Fibroblast of lung (primary cell): ENCODE measurements at regions not wholly inside any gene's neighbourhood (a gene's known extent, or its start where the extent isn't known, plus 50 kb on each side); places are given as distances from the start of the nearest gene placed in this dataset.

Source experiments
- DNase-seq, 2 donors: peaks; one replicate each; pipeline versions ENCODE4 v3.0.0 to v3.0.0-alpha.2; 2010; ENCODE audit warnings: low read depth in 2 of 2
- H2AFZ ChIP-seq: 2 replicates; pipeline ENCODE4 v1.5.1; 2012; ENCODE audit warnings: low read length, control low read depth, inconsistent platforms
- H3K27ac ChIP-seq: 2 replicates; pipeline ENCODE4 v1.5.1; 2011; ENCODE audit warnings: low read length, control low read depth; ENCODE audit not compliant: insufficient read depth
- H3K27me3 ChIP-seq: 2 replicates; pipeline ENCODE4 v1.5.1; 2011; ENCODE audit warnings: mild to moderate bottlenecking, low read length; ENCODE audit not compliant: control insufficient read depth, insufficient read depth
- H3K36me3 ChIP-seq: 2 replicates; pipeline ENCODE4 v1.5.1; 2011; ENCODE audit warnings: low read length; ENCODE audit not compliant: control insufficient read depth, insufficient read depth
- H3K4me1 ChIP-seq: 2 replicates; pipeline ENCODE4 v1.5.1; 2011; ENCODE audit warnings: low read length; ENCODE audit not compliant: control insufficient read depth, insufficient read depth; ENCODE audit errors: extremely low read depth
- H3K4me2 ChIP-seq: 2 replicates; pipeline ENCODE4 v1.5.1; 2011; ENCODE audit warnings: low read length, control low read depth; ENCODE audit not compliant: insufficient read depth; ENCODE audit errors: extremely low read depth
- H3K4me3 ChIP-seq, 4 experiments: fragments of 200-600 bp in 1 of 4; sonication (generic) in 1 of 4; replicated peaks in 1 of 4; 2 replicates each; pipeline ENCODE4 v1.5.1; 2011 to 2016; ENCODE audit warnings: low read length in 4 of 4, low read depth in 3 of 4, mild to moderate bottlenecking in 3 of 4, control low read depth in 2 of 4, inconsistent platforms in 1 of 4, mixed read lengths in 1 of 4; ENCODE audit not compliant: insufficient read depth in 1 of 4; ENCODE audit errors: control extremely low read depth in 1 of 4
- H3K79me2 ChIP-seq: 2 replicates; pipeline ENCODE4 v1.5.1; 2012; ENCODE audit warnings: mild to moderate bottlenecking, low read length, inconsistent platforms; ENCODE audit not compliant: control insufficient read depth, insufficient read depth
- H3K9ac ChIP-seq: 2 replicates; pipeline ENCODE4 v1.5.1; 2011; ENCODE audit warnings: mild to moderate bottlenecking, low read length, control low read depth; ENCODE audit not compliant: insufficient read depth
- H3K9me3 ChIP-seq: 2 replicates; pipeline ENCODE4 v1.5.1; 2012; ENCODE audit warnings: low read depth, low read length; ENCODE audit not compliant: control insufficient read depth, insufficient read depth
- H4K20me1 ChIP-seq: 2 replicates; pipeline ENCODE4 v1.5.1; 2011; ENCODE audit warnings: low read length; ENCODE audit not compliant: control insufficient read depth, insufficient read depth; ENCODE audit errors: extremely low read depth
- CTCF ChIP-seq, 2 donors: IDR thresholded peaks in 1 of 2; conservative IDR thresholded peaks in 1 of 2; 1 replicate in 1 of 2; 2 replicates in 1 of 2; pipeline ENCODE4 v1.5.1; 2011 to 2012; ENCODE audit warnings: low read length in 2 of 2, control low read depth in 1 of 2, inconsistent platforms in 1 of 2, low read depth in 1 of 2, mild to moderate bottlenecking in 1 of 2
- EZH2 ChIP-seq: IDR thresholded peaks from 2 replicates; pipeline ENCODE4 v1.5.1; 2012; ENCODE audit warnings: low read length, control low read depth, mild to moderate bottlenecking; ENCODE audit errors: missing control alignments

GRCh38 chr20:60561052-60561451 lies 602.8 kb downstream of the CDH26 start:
- Histone ChIP-seq H2AFZ (no peak overlapping the region), H3K27me3 (no peaks in the 10 kb centered on the region), H3K4me2 (no peak overlapping the region), H4K20me1 (no peaks in the 10 kb centered on the region), H3K4me3 (no peak overlapping the region), H3K79me2 (no peaks in the 10 kb centered on the region), H3K9ac (no peak overlapping the region), H3K36me3 (no peaks in the 10 kb centered on the region), H3K27ac (no peak overlapping the region), H3K4me1 (no peaks in the 10 kb centered on the region), H3K9me3 (no peaks in the 10 kb centered on the region)
- TF ChIP-seq EZH2 (no peak), CTCF (conservative IDR thresholded peaks at IDR 0.05 in 1 of 2, IDR thresholded peaks at IDR 0.05 in 1 of 2; ENCODE audit: low read depth in 1 of 2, low read length in 2 of 2) (no peak)
- no peak for DNase-seq

DNA sequence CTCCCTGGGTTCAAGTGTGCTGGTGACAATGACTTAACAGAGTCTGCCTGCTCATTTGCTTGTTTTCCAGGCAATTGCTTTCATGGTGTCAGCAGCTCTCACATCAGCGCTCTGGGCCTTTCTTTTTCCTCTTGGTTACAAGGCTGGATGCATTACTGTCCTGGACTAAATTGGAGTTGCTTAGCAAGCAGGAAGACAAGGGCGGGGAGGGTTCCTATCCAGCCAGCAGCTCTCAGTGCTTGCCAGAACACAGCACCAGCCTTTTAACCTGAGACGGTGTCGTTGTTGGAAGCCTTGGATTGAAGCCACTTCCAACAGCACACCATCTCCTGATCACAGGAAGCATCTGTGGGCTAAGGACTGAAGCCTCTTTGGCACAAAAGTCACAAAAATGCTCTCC lies 606.9 kb downstream of the CDH26 start:
- no peak overlapping the region for H3K27ac ChIP-seq
- DNase-seq = no peak
- H3K4me3 ChIP-seq = no peak overlapping the region
- no peaks in the 10 kb centered on the region for H3K79me2 ChIP-seq
- H3K36me3 ChIP-seq = no peaks in the 10 kb centered on the region
- no peaks in the 10 kb centered on the region for H3K4me1 ChIP-seq
- TF ChIP-seq EZH2 (no peak), CTCF (conservative IDR thresholded peaks at IDR 0.05 in 1 of 2, IDR thresholded peaks at IDR 0.05 in 1 of 2; ENCODE audit: low read depth in 1 of 2, low read length in 2 of 2) (no peak)
- H2AFZ ChIP-seq = no peak overlapping the region
- H3K9me3 ChIP-seq = no peaks in the 10 kb centered on the region
- no peak overlapping the region for H3K9ac ChIP-seq
- no peaks in the 10 kb centered on the region for H4K20me1 ChIP-seq
- H3K4me2 ChIP-seq = no peak overlapping the region
- H3K27me3 ChIP-seq = no peaks in the 10 kb centered on the region

DNA sequence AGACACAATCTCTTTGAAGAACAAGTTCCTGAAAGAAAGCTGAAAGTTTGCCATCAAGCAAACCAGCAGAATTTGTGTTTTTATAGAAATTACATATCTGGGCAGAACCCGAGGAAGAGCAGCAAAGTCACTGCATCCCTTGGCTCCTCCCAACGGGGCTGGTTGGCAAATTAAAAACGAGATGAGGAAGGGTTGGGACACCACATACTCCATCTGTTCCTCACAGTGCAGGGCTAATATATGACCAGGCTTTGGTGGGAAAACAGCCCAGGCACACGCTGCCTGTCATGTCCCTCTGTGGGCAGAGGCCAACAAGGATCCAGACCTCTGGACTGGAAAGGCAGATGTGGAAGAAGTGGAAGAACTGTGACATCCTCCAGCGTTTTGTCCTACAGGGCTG lies 607.3 kb downstream of the CDH26 start:
- H3K4me2 ChIP-seq = no peak overlapping the region
- DNase-seq = no peak
- no peaks in the 10 kb centered on the region for H3K36me3 ChIP-seq
- H2AFZ ChIP-seq = no peak overlapping the region
- no peaks in the 10 kb centered on the region for H4K20me1 ChIP-seq
- TF ChIP-seq EZH2 = no peak
- no peak for TF ChIP-seq CTCF (conservative IDR thresholded peaks at IDR 0.05 in 1 of 2, IDR thresholded peaks at IDR 0.05 in 1 of 2; ENCODE audit: low read depth in 1 of 2, low read length in 2 of 2)
- H3K27me3 ChIP-seq = no peaks in the 10 kb centered on the region
- no peaks in the 10 kb centered on the region for H3K79me2 ChIP-seq
- no peaks in the 10 kb centered on the region for H3K4me1 ChIP-seq
- H3K4me3 ChIP-seq = no peak overlapping the region
- no peak overlapping the region for H3K9ac ChIP-seq
- H3K27ac ChIP-seq = no peak overlapping the region
- no peaks in the 10 kb centered on the region for H3K9me3 ChIP-seq
